ENCODE measurements at regions not wholly inside any gene's neighbourhood (a gene's known extent, or its start where the extent isn't known, plus 50 kb on each side); places are given as distances from the start of the nearest gene placed in this dataset.

DNA sequence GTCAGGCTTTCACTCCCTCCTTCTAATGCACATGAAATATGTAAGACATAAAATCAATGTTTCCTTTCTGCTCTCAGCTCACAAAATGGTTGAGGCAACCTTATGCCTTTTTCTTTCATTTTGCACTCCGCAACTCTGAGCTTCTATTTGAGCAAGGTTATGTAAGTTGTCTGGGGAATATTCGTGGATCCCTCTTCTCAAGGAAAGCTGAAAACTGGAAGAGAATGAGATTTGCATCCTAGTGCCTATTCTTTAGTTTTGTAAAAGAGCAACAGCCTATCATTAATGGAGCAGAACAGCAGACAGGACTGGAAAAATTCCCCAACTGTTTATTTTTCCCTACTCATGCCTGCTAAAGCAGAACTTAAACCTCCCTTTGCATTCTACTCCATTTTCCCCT, 141.7 kb downstream of the FAM76B start:
- no peaks in the 10 kb centered on the region for H3K79me2 ChIP-seq (ENCODE audit: control insufficient read depth, insufficient read depth, low read length)
- TF ChIP-seq EZH2 (IDR thresholded peaks at IDR 0.05; ENCODE audit: low read length, missing control alignments) (no peak), CTCF (conservative IDR thresholded peaks at IDR 0.05 in 1 of 2, IDR thresholded peaks at IDR 0.05 in 1 of 2; ENCODE audit: low read depth in 1 of 2, low read length in 2 of 2) (no peak)
- H3K27ac ChIP-seq (ENCODE audit: insufficient read depth, low read length): no peak overlapping the region
- H3K4me1 ChIP-seq (ENCODE audit: control insufficient read depth, extremely low read depth, insufficient read depth, low read length): no peaks in the 10 kb centered on the region
- no peak overlapping the region for H3K4me3 ChIP-seq (replicated peaks in 1 of 4; ENCODE audit: control extremely low read depth in 1 of 4, insufficient read depth in 1 of 4, low read depth in 3 of 4, low read length in 4 of 4)
- no peak overlapping the region for H3K9ac ChIP-seq (ENCODE audit: insufficient read depth, low read length)
- no peaks in the 10 kb centered on the region for H4K20me1 ChIP-seq (ENCODE audit: control insufficient read depth, extremely low read depth, insufficient read depth, low read length)
- no peaks in the 10 kb centered on the region for H3K36me3 ChIP-seq (ENCODE audit: control insufficient read depth, insufficient read depth, low read length)
- DNase-seq (ENCODE audit: low read depth in 2 of 2): no peak
- H2AFZ ChIP-seq (ENCODE audit: low read length): no peak overlapping the region
- H3K9me3 ChIP-seq (ENCODE audit: control insufficient read depth, insufficient read depth, low read depth, low read length): no peaks in the 10 kb centered on the region
- H3K4me2 ChIP-seq (ENCODE audit: extremely low read depth, insufficient read depth, low read length): no peak overlapping the region
- H3K27me3 ChIP-seq (ENCODE audit: control insufficient read depth, insufficient read depth, low read length): no peaks in the 10 kb centered on the region

DNA sequence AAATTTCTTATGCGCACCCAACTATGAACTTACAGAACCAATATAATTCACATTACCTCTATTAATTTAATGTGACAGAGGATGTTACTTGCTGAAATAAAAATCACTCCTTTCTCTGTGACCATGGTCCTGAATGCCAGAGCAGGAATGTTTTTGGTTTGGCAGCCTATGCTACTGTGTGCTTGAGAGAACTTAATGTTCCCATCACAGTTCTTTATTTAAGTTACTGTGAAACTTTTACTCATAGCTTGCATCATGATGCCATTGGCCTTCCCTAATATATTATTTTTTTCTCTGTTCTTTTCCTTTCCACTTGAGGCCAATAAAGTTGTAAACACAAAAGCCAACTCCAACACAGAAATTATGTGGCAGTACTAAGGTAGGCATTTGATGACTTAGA, 142.2 kb downstream of the FAM76B start:
- H2AFZ ChIP-seq (ENCODE audit: low read length): no peak overlapping the region
- no peaks in the 10 kb centered on the region for H3K4me1 ChIP-seq (ENCODE audit: control insufficient read depth, extremely low read depth, insufficient read depth, low read length)
- TF ChIP-seq CTCF (conservative IDR thresholded peaks at IDR 0.05 in 1 of 2, IDR thresholded peaks at IDR 0.05 in 1 of 2; ENCODE audit: low read depth in 1 of 2, low read length in 2 of 2) (no peak), EZH2 (IDR thresholded peaks at IDR 0.05; ENCODE audit: low read length, missing control alignments) (no peak)
- no peaks in the 10 kb centered on the region for H3K79me2 ChIP-seq (ENCODE audit: control insufficient read depth, insufficient read depth, low read length)
- H3K36me3 ChIP-seq (ENCODE audit: control insufficient read depth, insufficient read depth, low read length): no peaks in the 10 kb centered on the region
- no peak overlapping the region for H3K4me2 ChIP-seq (ENCODE audit: extremely low read depth, insufficient read depth, low read length)
- no peak overlapping the region for H3K4me3 ChIP-seq (replicated peaks in 1 of 4; ENCODE audit: control extremely low read depth in 1 of 4, insufficient read depth in 1 of 4, low read depth in 3 of 4, low read length in 4 of 4)
- no peaks in the 10 kb centered on the region for H3K27me3 ChIP-seq (ENCODE audit: control insufficient read depth, insufficient read depth, low read length)
- H3K9me3 ChIP-seq (ENCODE audit: control insufficient read depth, insufficient read depth, low read depth, low read length): no peaks in the 10 kb centered on the region
- peak; percentile 18 to 85 for DNase-seq (ENCODE audit: low read depth in 2 of 2)
- no peaks in the 10 kb centered on the region for H4K20me1 ChIP-seq (ENCODE audit: control insufficient read depth, extremely low read depth, insufficient read depth, low read length)
- H3K27ac ChIP-seq (ENCODE audit: insufficient read depth, low read length): no peak overlapping the region
- no peak overlapping the region for H3K9ac ChIP-seq (ENCODE audit: insufficient read depth, low read length)

GRCh38 chr11:95641495-95641894, 148.1 kb downstream of the FAM76B start:
- no peaks in the 10 kb centered on the region for H3K9me3 ChIP-seq (ENCODE audit: control insufficient read depth, insufficient read depth, low read depth, low read length)
- no peak overlapping the region for H3K9ac ChIP-seq (ENCODE audit: insufficient read depth, low read length)
- H4K20me1 ChIP-seq (ENCODE audit: control insufficient read depth, extremely low read depth, insufficient read depth, low read length): no peaks in the 10 kb centered on the region
- no peaks in the 10 kb centered on the region for H3K27me3 ChIP-seq (ENCODE audit: control insufficient read depth, insufficient read depth, low read length)
- no peaks in the 10 kb centered on the region for H3K4me1 ChIP-seq (ENCODE audit: control insufficient read depth, extremely low read depth, insufficient read depth, low read length)
- H3K36me3 ChIP-seq (ENCODE audit: control insufficient read depth, insufficient read depth, low read length): no peaks in the 10 kb centered on the region
- H2AFZ ChIP-seq (ENCODE audit: low read length): no peak overlapping the region
- no peak overlapping the region for H3K27ac ChIP-seq (ENCODE audit: insufficient read depth, low read length)
- TF ChIP-seq EZH2 (IDR thresholded peaks at IDR 0.05; ENCODE audit: low read length, missing control alignments) (no peak), CTCF (conservative IDR thresholded peaks at IDR 0.05 in 1 of 2, IDR thresholded peaks at IDR 0.05 in 1 of 2; ENCODE audit: low read depth in 1 of 2, low read length in 2 of 2) (no peak)
- H3K79me2 ChIP-seq (ENCODE audit: control insufficient read depth, insufficient read depth, low read length): no peaks in the 10 kb centered on the region
- H3K4me2 ChIP-seq (ENCODE audit: extremely low read depth, insufficient read depth, low read length): no peak overlapping the region
- H3K4me3 ChIP-seq (replicated peaks in 1 of 4; ENCODE audit: control extremely low read depth in 1 of 4, insufficient read depth in 1 of 4, low read depth in 3 of 4, low read length in 4 of 4): no peak overlapping the region
- DNase-seq (ENCODE audit: low read depth in 2 of 2): no peak
